Natural killer cell treated with Interleukin-12 subunit alpha and Interleukin-12 subunit beta and Interleukin-15 and Interleukin-18, amount 100 ng/mL, for 72 hours (primary cell): ENCODE measurements at regions not wholly inside any gene's neighbourhood (a gene's known extent, or its start where the extent isn't known, plus 50 kb on each side); places are given as distances from the start of the nearest gene placed in this dataset.
"Not testable (repeated sequence)": the region's sequence is repeated elsewhere in the genome, so short reads cannot be mapped to it uniquely, and the experiment has no call there.

ENCODE experiments used
- ATAC-seq, 2 donors: fragments of 150-1000 bp; cut with Tn5 transposase in 1 of 2; sonication (Bioruptor Pico), chemical (Tn5 transposase) in 1 of 2; 2 replicates each; pipeline ENCODE4 v1.10.0; 2021
- DNase-seq: peaks from one replicate; pipeline ENCODE4 v3.0.0; 2022; ENCODE audit warnings: low spot score
- H3K27ac Mint-ChIP-seq, 2 donors: 1 replicate in 1 of 2; 2 replicates in 1 of 2; pipeline ENCODE4 v1.8.0; 2022; ENCODE audit warnings: mixed read lengths in 2 of 2, mild to moderate bottlenecking in 1 of 2, moderate library complexity in 1 of 2
- H3K27me3 Mint-ChIP-seq, 2 donors: 1 replicate in 1 of 2; 2 replicates in 1 of 2; pipeline ENCODE4 v1.8.0; 2022; ENCODE audit warnings: mixed read lengths in 2 of 2
- H3K36me3 Mint-ChIP-seq: one replicate; pipeline ENCODE4 v1.8.0; 2022; ENCODE audit warnings: mixed read lengths
- H3K4me1 Mint-ChIP-seq, 2 donors: 1 replicate in 1 of 2; 2 replicates in 1 of 2; pipeline ENCODE4 v1.8.0; 2022; ENCODE audit warnings: low read depth in 2 of 2, mixed read lengths in 2 of 2, mild to moderate bottlenecking in 1 of 2
- H3K4me3 Mint-ChIP-seq: one replicate; pipeline ENCODE4 v1.8.0; 2022; ENCODE audit warnings: mixed read lengths
- H3K9me3 Mint-ChIP-seq: 2 replicates; pipeline ENCODE4 v1.8.0; 2022; ENCODE audit warnings: mixed read lengths

DNA sequence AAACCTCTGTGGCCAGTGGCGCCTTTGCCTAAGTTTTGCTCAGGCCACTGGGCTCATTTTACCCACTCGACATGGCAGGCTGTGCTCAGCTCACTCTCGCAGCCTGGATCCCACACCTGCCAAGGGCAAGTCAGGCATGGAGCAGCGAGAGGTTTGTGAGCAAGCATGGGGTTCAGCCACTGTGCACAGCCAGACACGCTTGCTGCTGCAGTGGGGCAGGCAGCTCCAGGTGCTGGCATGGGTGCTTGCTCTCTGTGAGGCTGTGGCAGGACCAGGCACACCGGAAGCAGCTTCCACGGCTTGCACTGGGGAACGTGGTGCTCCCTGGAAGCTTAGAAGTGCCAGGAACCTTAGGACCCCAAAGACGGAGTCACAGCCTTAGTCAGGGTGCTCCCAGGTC lies 470.1 kb downstream of the CDH9 start:
- H3K27me3 Mint-ChIP-seq, result no peaks in the 10 kb centered on the region
- no peak for DNase-seq
- no peak for ATAC-seq
- no peaks in the 10 kb centered on the region for H3K4me1 Mint-ChIP-seq
- H3K4me3 Mint-ChIP-seq, result no peak overlapping the region
- no peak overlapping the region for H3K27ac Mint-ChIP-seq
- peaks cover 22% of the 10 kb centered on the region for H3K9me3 Mint-ChIP-seq
- peaks cover 12% of the 10 kb centered on the region for H3K36me3 Mint-ChIP-seq

DNA sequence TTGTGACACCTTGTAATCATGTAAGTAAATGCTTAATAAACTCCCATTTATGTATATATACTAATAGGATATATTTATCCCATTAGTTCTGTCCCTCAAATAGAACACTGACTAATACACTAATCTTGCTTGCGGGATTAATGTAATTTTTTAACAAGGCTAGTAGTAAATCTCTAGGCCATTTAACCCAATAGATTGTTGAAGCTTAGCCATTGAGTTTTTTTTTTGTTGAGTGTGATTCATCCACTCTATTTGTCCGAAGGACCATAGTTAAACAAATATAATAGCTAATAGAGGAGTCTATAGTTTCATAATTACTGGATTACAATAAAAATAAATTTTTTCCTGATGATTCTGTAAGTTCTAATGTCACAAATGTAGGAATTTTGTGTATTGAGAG lies 474.4 kb downstream of the CDH9 start:
- no peaks in the 10 kb centered on the region for H3K4me1 Mint-ChIP-seq
- no peak for ATAC-seq
- no peaks in the 10 kb centered on the region for H3K27me3 Mint-ChIP-seq
- no peak for DNase-seq
- H3K9me3 Mint-ChIP-seq, result peaks cover 14% of the 10 kb centered on the region
- H3K36me3 Mint-ChIP-seq, result no peaks in the 10 kb centered on the region
- no peak overlapping the region for H3K27ac Mint-ChIP-seq
- H3K4me3 Mint-ChIP-seq, result no peak overlapping the region

DNA sequence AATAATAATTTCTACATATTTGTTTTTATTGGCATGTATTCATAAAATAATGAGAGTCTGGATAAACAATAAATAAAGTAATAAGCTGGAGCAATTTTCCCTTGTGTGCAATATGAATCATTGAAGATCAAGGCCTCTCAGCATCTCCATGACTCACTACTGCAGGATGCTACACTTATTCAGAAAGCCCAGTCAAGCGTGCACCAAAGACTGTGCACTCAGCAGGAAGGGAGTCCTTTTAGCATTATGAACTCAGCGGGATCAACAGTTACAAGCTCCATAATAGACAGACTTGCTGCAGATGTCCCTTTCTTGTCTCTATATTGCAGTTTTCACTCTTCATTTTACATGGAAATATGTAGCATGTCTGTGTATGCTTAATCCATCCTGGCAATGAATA lies 485.3 kb downstream of the CDH9 start:
- H3K4me1 Mint-ChIP-seq, result no peaks in the 10 kb centered on the region
- no peak for DNase-seq
- H3K4me3 Mint-ChIP-seq, result no peak overlapping the region
- no peak overlapping the region for H3K27ac Mint-ChIP-seq
- peaks cover 16% of the 10 kb centered on the region for H3K9me3 Mint-ChIP-seq
- peaks cover 10% of the 10 kb centered on the region for H3K36me3 Mint-ChIP-seq
- H3K27me3 Mint-ChIP-seq, result no peaks in the 10 kb centered on the region
- no peak for ATAC-seq

DNA sequence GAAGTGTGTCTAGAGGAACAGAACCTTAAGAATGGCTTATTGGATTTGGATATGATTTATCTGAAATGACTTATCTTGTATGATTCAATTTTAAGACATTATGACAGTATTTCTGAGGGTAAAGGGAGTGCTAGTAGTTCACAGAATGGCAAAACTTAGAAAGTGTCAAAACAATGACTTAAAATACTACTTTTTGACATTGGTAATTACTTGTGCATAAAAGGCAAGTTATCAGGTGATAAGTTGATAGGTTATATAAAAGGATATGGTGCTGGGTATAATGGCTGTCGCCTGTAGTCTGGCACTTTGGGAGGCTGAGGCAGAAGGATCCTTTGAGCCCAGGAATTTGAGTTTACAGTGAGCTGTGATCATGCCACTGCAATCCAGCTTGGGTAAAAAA lies 494.4 kb downstream of the CDH9 start:
- Mint-ChIP-seq H3K4me3 (no peak overlapping the region), H3K9me3 (peaks cover 17% of the 10 kb centered on the region), H3K27me3 (no peaks in the 10 kb centered on the region), H3K36me3 (peaks cover 4% of the 10 kb centered on the region), H3K27ac (no peak overlapping the region), H3K4me1 (no peaks in the 10 kb centered on the region)
- ATAC-seq, result no peak
- DNase-seq, result no peak

DNA sequence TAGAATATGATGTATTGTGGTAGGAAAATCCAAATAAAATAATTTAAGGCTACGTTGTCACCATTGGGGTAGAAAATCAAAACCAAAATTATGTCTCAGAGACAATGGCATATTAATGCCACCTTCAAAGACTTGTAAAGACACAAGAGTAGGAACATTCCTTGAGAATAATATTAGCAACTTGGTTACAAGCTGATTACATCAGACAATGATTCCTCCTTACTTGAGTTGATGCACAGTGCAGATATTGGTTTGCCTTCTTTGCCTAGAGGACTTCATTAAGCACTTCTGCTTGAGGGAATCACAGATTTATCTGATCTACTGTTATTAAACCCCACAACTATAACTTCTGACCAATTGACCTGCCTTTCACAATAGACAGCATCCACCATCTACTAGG lies 500.2 kb downstream of the CDH9 start:
- no peak overlapping the region for H3K27ac Mint-ChIP-seq

DNA sequence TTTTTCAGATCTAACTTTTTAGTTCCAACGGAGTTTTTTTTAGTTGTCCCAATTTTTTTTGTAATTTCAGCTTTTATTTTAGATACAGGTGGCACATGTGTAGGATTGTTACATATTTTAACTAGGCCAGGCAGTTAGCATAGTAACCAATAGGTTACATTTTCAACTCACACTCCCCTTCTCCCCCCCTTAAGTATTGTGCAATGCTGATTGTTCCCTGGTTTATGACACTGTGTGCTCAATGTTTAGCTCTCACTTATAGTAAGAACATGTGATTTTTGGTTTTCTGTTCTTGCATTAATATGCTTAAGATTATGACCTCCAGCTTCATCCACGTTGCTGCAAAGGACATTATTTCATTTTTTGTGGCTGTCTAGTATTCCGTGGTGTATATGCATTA lies 503.2 kb downstream of the CDH9 start:
- Mint-ChIP-seq H3K4me3 (no peak overlapping the region), H3K4me1 (no peaks in the 10 kb centered on the region), H3K27me3 (no peaks in the 10 kb centered on the region), H3K27ac (no peak overlapping the region), H3K9me3 (peaks cover 18% of the 10 kb centered on the region), H3K36me3 (peaks cover 5% of the 10 kb centered on the region)
- no peak for ATAC-seq
- no peak for DNase-seq

More for the DNA sequence above, 500.2 kb downstream of the CDH9 start:
- H3K4me3 Mint-ChIP-seq, result no peak overlapping the region
- DNase-seq (no peak), ATAC-seq (no peak)
- no peaks in the 10 kb centered on the region for H3K4me1 Mint-ChIP-seq
- no peaks in the 10 kb centered on the region for H3K27me3 Mint-ChIP-seq
- H3K9me3 Mint-ChIP-seq, result peaks cover 21% of the 10 kb centered on the region
- peaks cover 5% of the 10 kb centered on the region for H3K36me3 Mint-ChIP-seq

DNA sequence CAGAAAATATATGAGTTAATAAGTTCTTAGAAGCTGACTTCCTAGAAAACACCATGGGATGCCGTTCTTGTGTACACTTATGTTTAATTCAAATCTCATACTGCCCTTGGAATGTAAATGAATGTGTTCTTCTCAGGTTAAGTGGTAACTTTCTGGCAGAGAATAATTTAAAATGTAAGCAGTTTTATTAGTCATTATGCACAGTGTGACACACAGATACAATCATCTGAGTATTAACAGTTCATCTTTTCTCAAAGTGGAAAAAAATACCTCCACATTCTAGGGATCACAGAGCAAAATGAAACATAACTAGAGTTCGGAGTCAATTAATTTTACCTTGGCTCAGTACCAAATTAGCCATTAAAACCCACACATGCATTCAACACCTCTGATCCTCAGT lies 508.1 kb downstream of the CDH9 start:
- no peak for DNase-seq
- H3K4me1 Mint-ChIP-seq, result no peaks in the 10 kb centered on the region
- no peak for ATAC-seq
- no peak overlapping the region for H3K4me3 Mint-ChIP-seq
- peaks cover 12% of the 10 kb centered on the region for H3K9me3 Mint-ChIP-seq
- no peaks in the 10 kb centered on the region for H3K27me3 Mint-ChIP-seq
- H3K36me3 Mint-ChIP-seq, result peaks cover 3% of the 10 kb centered on the region
- no peak overlapping the region for H3K27ac Mint-ChIP-seq

DNA sequence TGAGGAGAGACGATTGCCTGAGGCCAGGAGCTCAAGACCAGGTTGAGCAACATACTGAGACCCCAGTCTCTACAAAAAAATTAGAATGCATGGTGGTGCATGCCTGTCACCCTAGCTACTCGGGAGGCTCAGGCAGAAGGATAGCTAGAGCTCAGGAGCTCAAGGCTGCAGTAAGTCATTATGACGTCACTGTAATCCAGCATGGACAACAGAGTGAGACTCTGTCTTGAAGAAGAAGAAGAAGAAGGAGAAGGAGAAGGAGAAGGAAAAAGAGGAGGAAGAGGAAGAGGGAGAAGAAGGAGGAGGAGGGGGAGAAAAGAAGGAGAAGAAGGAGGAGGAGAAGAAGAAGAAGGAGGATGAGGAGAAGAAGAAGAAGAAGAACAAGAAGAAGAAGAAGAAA lies 519.1 kb downstream of the CDH9 start:
- peaks cover 8% of the 10 kb centered on the region for H3K9me3 Mint-ChIP-seq

DNA sequence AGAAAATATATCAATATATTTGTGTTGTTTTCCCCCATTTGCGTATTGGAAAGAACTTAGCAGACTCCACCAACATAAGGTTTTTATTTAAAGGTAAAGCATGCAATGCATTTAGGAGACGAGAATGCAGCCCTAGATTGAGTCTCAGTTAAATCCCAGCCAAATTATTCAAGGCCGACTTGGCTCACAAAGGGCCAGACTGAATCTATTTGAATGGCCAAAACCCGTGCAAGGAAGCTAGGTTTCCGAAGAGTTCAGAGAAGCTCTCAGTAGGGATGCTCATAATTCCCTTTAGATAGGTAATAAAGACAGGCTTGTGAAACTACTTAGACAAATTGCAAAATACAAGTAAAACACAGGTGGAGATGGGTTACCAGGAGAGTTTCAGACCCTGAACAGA lies 520.3 kb downstream of the CDH9 start:
- no peak for ATAC-seq

More for the DNA sequence above, 519.1 kb downstream of the CDH9 start:
- H3K27me3 Mint-ChIP-seq, result no peaks in the 10 kb centered on the region
- DNase-seq (no peak), ATAC-seq (no peak)
- no peak overlapping the region for H3K27ac Mint-ChIP-seq
- no peak overlapping the region for H3K4me3 Mint-ChIP-seq
- H3K36me3 Mint-ChIP-seq, result no peaks in the 10 kb centered on the region
- no peaks in the 10 kb centered on the region for H3K4me1 Mint-ChIP-seq

DNA sequence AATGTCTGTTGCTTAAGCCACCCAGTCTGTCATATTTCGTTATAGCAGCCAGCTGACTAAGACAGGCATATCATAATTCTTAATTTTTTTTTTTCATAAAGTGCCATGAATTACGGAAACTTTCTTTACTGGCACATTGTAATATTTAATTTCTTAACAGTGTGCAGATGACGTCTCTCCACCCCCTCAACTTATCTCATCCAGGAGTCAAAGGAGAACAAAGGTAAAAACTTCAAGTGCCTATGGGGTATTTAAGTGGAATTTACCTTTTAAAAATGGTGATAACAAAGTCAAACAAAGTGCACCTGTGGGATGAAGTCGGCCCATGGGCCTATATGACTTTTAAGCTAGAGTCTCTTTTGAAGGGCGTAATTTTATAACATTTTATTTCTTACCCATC lies 539.4 kb downstream of the CDH9 start:
- Mint-ChIP-seq H3K4me3 (no peak overlapping the region), H3K36me3 (no peaks in the 10 kb centered on the region), H3K27me3 (no peaks in the 10 kb centered on the region), H3K9me3 (peaks cover 17% of the 10 kb centered on the region), H3K27ac (no peak overlapping the region), H3K4me1 (no peaks in the 10 kb centered on the region)
- no peak for DNase-seq
- no peak for ATAC-seq

More for the DNA sequence above, 520.3 kb downstream of the CDH9 start:
- no peak overlapping the region for H3K4me3 Mint-ChIP-seq
- no peak for DNase-seq
- H3K4me1 Mint-ChIP-seq, result no peaks in the 10 kb centered on the region
- no peaks in the 10 kb centered on the region for H3K27me3 Mint-ChIP-seq
- H3K27ac Mint-ChIP-seq, result no peak overlapping the region
- no peaks in the 10 kb centered on the region for H3K36me3 Mint-ChIP-seq
- peaks cover 8% of the 10 kb centered on the region for H3K9me3 Mint-ChIP-seq

DNA sequence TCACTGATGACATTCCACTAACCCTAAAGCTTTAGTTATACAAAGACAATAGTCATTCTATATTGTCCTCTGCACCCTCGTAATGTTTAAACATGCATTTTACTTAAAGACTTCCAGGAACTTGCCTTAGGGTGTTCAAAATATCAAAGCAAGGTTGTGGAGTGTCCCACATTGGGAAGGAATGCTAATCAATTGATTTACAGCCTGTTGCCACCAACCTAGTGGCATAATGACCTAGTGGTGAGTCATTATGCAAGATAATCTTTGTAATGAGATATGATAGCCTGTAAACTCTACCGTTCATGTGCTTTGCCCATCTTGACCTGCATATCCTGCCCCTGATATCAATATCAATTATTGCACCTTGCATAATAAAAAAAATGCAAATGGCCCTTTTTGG lies 542.9 kb downstream of the CDH9 start:
- no peaks in the 10 kb centered on the region for H3K36me3 Mint-ChIP-seq
- H3K27ac Mint-ChIP-seq, result no peak overlapping the region
- ATAC-seq (no peak), DNase-seq (no peak)
- no peaks in the 10 kb centered on the region for H3K27me3 Mint-ChIP-seq
- H3K4me3 Mint-ChIP-seq, result no peak overlapping the region
- H3K4me1 Mint-ChIP-seq, result no peaks in the 10 kb centered on the region
- H3K9me3 Mint-ChIP-seq, result peaks cover 4% of the 10 kb centered on the region

DNA sequence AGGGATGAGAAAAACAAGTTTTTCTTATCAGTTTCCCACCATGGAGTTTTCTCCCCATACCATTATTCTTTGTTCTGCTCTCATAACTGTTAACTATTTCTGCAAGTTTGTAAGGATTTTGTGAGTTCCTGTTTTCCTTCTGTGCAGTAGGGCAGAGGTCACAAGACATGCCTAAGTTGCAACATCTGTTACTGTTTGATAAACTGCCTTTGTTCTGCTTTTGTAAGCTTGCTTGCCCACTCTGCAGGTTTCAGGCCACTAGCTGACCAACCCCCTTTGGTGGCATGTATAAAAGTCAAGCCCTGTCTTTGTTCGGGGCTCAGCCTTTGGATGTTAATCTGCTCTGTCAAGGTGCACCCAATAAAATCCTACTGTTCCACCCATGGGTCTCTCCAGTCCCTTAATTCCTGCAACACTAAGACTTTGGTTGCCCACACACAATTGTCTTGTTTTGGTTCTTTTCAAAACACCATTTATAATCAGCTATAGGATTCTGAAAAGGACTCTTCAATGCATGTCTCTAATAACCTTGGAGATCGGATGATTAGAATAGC lies 545.4 kb downstream of the CDH9 start:
- Mint-ChIP-seq H3K36me3 (peaks cover 5% of the 10 kb centered on the region), H3K9me3 (peaks cover 12% of the 10 kb centered on the region), H3K4me1 (no peaks in the 10 kb centered on the region), H3K4me3 (no peak overlapping the region), H3K27ac (no peak overlapping the region), H3K27me3 (no peaks in the 10 kb centered on the region)
- DNase-seq (no peak), ATAC-seq (no peak)

DNA sequence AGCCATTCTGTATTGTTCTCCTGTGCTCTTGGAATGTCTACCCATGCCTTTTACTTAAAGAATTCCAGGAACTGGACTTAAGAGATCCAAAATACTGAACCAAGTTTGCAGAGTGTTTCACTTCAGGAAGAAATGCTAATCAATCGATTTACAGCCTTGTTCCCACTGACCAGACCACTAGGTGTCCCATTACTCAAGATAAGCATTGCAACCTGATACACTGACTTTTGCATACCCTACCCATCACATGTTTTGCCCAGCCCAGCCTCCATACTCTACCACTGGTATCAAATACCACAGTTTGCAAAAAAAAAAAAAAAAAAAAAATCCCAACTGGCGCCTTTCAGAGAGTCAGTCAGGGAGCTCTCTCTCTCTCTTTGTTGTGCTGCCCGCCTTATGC lies 550.8 kb downstream of the CDH9 start:
- no peak overlapping the region for H3K27ac Mint-ChIP-seq
- no peaks in the 10 kb centered on the region for H3K4me1 Mint-ChIP-seq
- ATAC-seq (no peak), DNase-seq (no peak)
- no peaks in the 10 kb centered on the region for H3K27me3 Mint-ChIP-seq
- no peak overlapping the region for H3K4me3 Mint-ChIP-seq
- peaks cover 17% of the 10 kb centered on the region for H3K9me3 Mint-ChIP-seq
- peaks cover 6% of the 10 kb centered on the region for H3K36me3 Mint-ChIP-seq

DNA sequence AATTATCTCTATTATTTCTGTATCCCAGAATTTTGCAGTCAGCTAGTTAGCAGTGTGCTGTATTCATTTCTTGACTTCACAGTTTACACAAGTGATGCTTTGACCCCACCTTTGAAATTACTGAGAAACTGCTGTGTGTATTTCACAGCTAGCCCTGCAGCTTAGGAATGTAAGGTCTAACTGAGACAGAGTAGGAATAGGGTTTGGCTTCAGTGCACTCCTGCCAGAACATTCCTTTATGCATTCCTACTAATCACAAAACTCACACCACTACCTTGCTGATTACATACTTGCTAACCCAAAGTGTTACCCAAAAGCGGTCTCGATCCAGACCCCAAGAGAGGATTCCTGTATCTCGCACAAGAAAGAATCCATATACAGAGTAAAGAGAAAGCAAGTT lies 551.8 kb downstream of the CDH9 start:
- peaks cover 6% of the 10 kb centered on the region for H3K36me3 Mint-ChIP-seq
- peaks cover 17% of the 10 kb centered on the region for H3K9me3 Mint-ChIP-seq
- no peaks in the 10 kb centered on the region for H3K4me1 Mint-ChIP-seq
- no peak overlapping the region for H3K4me3 Mint-ChIP-seq
- ATAC-seq, result no peak
- DNase-seq, result no peak
- H3K27me3 Mint-ChIP-seq, result no peaks in the 10 kb centered on the region
- H3K27ac Mint-ChIP-seq, result no peak overlapping the region

DNA sequence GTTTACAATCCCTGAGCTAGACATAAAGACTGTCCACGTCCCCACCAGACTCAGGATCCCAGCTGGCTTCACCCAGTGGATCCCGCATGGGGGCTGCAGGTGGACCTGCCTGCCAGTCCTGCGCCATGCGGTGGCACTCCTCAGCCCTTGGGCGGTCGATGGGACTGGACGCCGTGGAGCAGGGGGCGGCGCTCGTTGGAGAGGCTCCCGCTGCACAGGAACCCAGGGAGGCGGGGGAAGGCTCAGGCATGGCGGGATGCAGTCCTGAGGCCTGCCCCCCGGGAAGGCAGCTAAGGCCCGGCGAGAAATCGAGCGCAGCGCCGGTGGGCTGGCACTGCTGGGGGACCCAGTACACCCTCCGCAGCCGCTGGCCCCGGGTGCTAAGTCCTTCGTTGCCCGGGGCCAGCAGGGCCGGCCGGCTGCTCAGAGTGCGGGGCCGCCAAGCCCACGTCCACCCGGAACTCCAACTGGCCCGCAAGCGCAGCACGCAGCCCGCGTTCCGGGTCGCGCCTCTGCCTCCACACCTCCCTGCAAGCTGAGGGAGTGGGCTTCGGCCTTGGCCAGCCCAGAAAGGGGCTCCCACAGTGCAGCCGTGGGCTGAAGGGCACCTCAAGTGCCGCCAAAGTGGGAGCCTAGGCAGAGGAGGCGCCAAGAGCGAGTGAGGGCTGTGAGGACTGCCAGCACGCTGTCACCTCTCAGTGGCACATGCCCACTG lies 553.1 kb downstream of the CDH9 start:
- ATAC-seq, H3K27me3 Mint-ChIP-seq, H3K4me3 Mint-ChIP-seq, H3K36me3 Mint-ChIP-seq, H3K27ac Mint-ChIP-seq, H3K4me1 Mint-ChIP-seq, DNase-seq: not testable (repeated sequence)
- peaks cover 17% of the 10 kb centered on the region for H3K9me3 Mint-ChIP-seq
